ENCODE measurements at regions not wholly inside any gene's neighbourhood (a gene's known extent, or its start where the extent isn't known, plus 50 kb on each side); places are given as distances from the start of the nearest gene placed in this dataset.

DNA sequence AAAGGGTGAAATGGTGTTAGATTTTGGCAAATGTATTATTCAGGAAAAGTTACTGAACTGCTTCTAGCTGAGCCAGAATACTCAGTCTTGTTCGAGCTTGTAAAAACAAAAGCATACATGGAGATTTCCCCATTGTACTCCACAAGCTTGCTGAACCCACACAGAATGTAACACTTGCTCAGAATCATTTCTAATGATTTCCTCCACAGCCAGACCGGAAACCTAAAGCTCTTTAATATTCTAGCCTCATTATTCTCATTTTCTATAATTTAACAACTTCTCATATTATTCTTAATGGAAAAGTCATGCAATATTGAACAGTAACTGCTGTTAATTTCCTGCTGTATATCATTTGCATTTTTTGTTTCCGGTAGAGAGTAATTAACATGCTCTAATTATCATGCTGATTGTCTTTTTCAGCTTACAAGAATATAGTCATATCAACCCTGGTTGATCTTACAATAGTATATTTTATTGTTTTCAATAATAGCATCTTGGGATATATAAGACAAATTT lies 1387.5 kb upstream of the EYS start:
- no peak for TF ChIP-seq EZH2phosphoT487 (IDR thresholded peaks at IDR 0.05; ENCODE audit: low read depth, severe bottlenecking, unreplicated experiment)
- TF ChIP-seq EZH2 (IDR thresholded peaks at IDR 0.05; ENCODE audit: borderline replicate concordance): no peak
- TF ChIP-seq, protein P1, sequence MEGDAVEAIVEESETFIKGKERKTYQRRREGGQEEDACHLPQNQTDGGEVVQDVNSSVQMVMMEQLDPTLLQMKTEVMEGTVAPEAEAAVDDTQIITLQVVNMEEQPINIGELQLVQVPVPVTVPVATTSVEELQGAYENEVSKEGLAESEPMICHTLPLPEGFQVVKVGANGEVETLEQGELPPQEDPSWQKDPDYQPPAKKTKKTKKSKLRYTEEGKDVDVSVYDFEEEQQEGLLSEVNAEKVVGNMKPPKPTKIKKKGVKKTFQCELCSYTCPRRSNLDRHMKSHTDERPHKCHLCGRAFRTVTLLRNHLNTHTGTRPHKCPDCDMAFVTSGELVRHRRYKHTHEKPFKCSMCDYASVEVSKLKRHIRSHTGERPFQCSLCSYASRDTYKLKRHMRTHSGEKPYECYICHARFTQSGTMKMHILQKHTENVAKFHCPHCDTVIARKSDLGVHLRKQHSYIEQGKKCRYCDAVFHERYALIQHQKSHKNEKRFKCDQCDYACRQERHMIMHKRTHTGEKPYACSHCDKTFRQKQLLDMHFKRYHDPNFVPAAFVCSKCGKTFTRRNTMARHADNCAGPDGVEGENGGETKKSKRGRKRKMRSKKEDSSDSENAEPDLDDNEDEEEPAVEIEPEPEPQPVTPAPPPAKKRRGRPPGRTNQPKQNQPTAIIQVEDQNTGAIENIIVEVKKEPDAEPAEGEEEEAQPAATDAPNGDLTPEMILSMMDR (IDR thresholded peaks at IDR 0.05; ENCODE audit: poor library complexity): no peak

Measured in hepatocyte (in vitro differentiated cells).